GM21528 (cell line): ENCODE measurements at regions not wholly inside any gene's neighbourhood (a gene's known extent, or its start where the extent isn't known, plus 50 kb on each side); places are given as distances from the start of the nearest gene placed in this dataset.
"Not testable (repeated sequence)": the region's sequence is repeated elsewhere in the genome, so short reads cannot be mapped to it uniquely, and the experiment has no call there.

ENCODE experiments used
- ATAC-seq: cut with Tn5 transposase; IDR thresholded peaks from one replicate; pipeline ENCODE4 v1.9.1; 2021; ENCODE audit warnings: mild to moderate bottlenecking, moderate library complexity; ENCODE audit not compliant: unreplicated experiment, low FRiP score

DNA sequence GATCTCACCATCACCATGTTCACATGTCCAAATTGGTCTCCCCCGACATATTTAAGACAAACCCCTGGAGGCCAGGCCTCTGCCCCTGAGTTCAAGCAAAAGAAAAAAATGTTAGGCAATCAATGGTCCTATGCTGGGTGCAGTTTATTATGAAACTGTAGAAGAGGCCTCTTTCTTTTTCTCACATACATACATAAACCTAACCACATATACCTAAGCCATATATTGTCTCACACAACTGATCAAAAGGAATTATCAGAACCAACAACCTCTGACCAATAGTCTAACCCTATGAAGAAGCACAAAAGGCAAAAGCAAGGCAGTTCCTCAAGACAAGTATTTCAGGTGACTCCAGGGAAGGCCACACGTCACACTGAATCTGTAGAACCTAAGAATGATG lies 49.9 kb downstream of the ILRUN start:
- ATAC-seq = no peak

DNA sequence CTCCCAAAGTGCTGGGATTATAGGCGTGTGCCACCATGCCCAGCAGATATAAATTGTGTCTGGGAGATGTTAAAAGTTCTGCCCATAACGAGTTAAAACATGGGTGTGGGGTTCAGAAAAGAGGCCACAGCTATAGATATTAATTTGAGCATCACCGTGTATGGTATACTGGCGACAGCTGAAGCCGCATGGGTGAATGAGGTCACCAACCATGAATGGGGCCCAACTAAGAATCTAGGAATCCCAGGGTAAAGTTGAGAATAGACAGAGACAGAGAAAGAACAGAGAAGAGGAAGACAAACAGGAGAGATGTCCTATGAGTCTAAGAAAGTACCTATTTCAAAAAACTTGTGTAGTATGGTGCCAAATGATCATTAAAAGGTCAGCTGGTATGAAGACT lies 50.9 kb downstream of the ILRUN start:
- ATAC-seq = no peak

DNA sequence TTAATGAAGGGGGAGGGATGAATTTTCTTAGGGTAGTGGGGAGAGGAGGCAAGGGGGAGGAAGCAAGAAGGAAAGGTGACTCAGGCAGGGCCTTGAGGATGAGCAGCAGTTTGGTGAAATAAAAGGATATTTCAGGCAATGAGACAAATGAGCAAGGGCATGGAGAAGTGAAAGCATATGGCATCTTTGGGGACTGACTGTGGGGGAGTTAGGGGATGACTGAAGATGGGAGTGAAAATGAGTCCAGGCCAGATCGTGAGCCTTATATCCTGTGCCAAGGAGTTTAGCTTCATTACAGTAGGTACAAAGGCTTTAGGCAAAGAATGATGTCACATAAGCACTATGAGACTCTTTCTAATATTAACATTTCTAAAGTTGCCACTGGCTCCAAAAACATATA lies 51.9 kb downstream of the ILRUN start:
- no peak for ATAC-seq

DNA sequence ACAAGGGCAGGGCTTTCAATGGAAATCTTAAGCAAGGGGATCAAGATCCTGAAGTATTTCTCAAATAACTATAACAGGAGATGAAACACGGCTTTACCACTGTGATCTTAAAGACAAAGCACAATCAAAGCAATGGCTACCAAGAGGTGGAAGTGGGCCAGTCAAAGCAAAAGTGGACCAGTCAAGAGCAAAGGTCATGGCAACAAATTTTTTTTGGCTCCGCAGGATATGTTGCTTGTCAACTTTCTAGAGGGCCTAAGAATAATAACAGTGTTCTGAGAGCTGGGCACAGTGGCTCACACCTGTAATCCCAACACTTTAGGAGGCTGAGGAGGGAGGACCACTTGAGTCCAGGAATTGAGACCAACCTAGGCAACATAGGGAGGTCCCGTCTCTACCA lies 54.1 kb downstream of the ILRUN start:
- no peak for ATAC-seq

DNA sequence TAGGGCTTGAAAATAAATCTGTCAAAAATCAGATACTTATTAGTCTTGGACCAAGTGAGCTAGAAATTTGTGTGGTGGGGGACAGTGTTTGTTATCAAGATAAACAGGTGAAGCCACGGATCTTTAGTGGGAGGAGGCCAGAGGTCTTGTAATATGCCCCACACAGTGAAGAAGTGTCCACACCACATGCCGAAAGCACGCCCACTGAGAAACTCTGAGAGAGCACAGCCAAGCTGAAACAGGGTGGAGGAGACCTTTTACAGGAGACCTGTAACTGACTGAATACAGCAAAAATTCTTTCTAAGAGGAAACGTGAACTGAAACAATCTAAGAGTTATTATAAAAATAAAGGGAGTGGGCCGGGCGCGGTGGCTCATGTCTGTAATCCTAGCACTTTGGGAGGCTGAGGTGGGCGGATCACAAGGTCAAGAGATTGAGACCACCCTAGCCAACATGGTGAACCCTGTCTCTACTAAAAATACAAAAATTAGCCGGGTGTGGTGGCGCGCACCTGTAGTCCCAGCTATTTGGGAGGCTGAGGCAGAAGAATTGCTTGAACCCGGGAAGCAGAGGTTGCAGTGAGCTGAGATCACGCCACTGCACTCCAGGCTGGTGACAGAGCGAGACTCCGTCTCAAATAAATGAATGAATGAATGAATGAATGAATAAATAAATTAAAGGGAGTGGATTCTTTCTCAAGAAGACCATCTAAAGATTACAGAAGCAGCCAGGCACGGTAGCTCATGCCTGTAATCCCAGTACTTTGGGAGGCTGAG lies 56.3 kb downstream of the ILRUN start:
- not testable (repeated sequence) for ATAC-seq

DNA sequence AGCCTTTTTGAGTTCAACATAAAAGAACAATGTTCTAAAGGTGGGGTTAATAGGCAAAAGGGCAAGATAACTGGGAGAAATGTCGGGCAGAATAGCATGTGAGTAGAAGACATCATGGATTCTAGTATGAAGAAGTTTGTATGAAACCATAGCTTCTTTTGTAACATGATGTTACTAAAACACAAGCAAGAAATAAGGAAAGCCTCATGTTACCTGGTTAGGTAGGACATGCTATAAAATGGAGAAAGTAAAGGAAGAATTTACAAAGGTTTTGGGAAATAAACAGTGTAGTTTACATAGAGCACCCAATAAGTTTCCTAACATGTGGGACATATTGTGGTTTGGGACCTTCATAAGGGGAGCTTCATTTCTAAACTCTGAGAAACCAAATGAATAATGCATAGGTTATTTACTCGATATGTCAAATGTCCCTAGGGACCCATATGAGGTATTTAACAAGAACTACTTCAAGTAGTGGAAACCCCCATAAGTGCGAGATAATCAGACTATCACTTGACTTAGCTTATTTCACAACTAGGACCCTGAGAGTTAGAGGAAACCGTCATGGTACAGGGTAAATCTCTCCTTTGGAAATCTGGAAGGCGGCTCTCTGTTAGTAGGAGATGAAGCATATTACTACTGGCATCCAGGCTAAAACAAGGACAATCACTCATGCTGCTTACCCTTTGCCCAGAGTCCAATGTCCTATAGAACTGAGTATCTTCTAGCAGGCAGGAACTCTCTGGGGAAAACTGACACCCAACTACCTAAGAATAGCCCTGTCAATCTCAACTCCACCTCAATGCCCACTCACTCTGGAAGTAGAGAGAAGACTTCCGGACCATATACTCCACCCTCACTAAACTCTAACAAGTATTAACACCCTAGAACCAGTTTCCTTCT lies 57.5 kb downstream of the ILRUN start:
- ATAC-seq = peak; percentile 59

DNA sequence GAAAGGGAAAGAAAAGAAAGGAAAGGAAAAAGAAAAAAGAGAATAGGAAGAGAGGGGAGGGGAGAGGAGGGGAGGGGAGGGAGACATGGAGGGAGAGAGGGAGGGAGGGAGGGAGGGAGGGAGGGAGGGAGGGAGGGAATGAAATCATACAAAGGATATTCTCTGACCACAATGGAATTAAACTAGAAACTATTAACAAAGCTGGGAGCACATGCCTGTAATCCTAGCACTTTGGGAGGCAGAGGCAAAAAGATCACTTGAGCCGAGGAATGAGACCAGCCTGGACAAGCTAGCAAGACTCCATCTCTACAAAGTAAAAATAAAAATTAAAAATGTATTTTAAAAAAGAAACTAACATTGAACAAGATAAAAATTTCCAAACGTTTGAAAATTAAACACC lies 62.8 kb downstream of the ILRUN start:
- no peak for ATAC-seq

DNA sequence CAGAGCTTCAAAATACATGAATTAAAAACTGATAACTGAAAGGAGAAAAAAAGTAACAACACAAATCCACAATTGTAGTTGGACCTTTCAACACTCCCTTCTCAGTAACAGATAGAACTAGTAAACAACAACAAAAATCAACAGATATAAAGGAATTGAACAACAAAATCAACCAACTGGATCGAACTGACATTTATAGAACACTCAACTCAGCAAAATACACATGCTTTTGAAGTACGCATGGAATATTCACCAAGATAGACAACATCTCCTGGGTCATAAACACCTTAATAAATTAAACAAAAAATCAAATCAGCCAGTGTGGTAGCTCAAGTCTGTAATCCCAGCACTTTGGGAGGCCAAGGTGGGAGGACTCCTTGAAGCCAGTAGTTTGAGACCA lies 63.3 kb downstream of the ILRUN start:
- no peak for ATAC-seq

DNA sequence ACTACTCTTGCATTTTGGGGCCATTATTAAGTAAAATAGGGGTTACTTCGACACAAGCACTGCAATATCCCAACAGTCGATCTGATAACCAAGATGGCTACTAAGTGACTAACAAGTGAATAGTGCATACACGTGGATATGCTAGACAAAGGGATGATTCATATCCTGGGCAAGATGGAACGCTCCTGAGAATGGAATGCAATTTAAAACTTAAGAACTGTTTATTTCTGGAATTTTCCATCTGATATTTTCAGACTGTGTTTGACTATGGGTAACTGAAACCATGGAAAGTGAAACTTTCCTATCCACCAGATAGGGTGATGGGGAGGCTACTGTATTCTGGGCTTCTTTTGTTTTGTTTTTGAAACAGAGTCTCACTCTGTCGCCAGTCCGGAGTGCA lies 66.5 kb downstream of the ILRUN start:
- ATAC-seq = no peak

DNA sequence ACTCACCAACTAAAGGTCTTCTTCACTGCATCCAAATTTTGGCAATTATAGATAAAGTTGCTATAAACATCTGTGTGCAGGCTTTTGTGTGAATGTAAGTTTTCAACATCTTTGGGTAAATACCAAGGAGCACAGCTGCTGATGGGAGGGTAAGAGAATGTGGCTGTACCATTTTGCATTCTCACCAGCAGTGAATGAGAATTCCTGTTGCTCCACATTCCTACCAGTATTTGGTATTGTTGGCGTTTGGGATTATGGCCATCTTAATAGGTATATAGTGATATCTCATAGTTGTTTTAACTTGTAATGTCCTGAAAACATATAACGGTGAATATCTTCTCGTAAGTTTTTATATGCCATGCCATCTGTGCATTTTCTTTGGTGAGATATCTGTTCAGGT lies 69.3 kb downstream of the ILRUN start:
- ATAC-seq = no peak

DNA sequence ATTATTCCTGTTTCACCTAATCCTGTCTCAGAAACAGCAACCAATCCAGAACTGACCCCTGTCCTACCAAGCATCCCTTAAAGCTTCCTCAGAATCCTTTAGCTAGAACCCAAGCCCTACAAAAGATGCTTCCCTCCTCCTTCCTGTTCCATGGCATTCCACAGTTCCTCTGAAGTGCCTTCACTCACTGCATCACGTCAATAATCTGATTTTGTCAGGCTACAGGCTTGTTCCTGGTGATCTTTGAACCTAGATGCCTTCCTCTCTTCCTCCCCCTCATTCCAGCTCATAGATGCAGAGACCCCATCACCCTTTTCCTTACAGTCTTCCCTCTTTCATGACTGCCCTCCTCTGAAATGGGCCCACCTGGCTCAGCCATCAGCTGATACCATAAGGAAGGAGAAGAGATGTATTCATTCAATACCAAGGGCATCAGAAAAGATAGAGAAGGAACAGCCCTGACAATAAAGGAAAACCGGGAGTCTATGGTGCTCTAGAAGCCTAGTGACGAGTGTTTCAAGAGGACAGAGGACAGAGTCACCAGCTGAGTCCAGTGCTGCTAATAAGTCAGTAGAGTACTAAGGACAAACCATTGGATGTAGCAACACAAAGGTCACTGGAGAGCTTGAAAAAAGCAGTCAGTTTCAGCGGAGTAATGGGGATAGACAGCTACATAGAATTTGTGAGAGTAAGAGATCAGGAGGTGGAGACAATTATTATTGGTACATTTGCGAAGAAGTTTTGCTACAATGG lies 62.5 kb upstream of the SPDEF start:
- ATAC-seq = no peak

DNA sequence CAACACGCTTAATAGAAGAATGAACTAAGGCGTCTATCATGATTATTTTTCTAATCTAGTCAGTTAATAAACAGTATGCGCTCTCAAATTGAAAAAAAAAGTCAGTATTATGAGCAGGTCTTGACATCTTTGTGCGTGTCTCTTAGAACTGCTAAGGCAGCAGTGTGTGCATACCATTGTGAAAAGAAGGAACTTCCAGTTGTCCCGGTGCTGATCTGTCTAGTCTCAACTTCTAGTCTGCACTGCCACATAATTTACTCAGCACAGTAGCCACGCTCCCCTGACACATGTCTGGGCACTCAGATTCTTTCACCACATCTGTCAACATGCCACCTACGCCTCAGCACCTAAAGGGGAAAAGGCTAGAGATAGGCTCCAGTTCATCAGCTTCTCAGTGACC lies 61.1 kb upstream of the SPDEF start:
- ATAC-seq = no peak

DNA sequence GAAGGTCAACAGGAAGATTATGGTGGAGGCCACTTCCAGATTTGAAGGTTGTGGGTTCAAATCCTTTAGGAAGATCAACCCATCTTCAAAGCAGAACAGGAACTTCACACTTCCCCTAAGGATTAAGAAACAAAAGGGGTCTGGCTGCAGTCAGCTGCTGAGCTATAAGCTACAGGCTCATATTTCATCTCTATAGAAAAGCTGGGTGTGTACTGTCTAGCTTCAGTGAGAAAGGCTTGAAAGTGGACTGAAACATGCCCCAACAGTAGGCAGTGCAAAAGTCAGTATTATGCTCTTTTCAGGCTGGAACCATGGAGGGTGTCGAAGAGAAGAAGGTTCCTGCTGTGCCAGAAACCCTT lies 60.1 kb upstream of the SPDEF start:
- ATAC-seq = no peak

DNA sequence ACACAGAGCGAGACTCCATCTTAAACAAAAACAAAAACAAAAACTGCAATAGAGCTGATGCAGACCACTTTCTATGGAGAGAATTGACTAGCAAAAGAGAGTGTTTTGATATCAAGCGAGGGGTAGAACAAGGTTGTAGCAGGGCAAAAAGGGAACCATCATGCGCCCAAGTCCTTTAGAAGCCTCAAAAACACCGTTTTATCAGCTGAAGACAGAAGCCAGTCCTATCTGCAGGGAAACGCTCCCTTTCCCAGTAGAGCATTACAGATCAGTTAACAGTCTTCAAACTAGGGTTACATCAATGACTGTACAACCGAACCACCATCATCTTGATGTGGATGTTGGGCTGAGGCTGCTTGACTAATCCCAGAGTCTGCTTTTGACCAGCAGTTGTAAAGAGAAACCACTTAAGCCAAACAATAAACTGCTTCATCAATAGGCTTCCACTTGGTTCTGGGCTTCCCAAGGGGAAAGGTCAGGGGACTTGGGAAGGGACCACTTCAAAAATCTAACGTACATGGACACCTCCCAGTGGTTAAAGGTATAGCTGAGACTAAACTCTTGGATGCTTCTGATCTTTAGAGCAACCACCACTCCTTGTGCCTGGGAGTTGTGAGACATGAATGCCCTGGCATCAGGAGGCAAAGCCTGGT lies 59.6 kb upstream of the SPDEF start:
- ATAC-seq = no peak

DNA sequence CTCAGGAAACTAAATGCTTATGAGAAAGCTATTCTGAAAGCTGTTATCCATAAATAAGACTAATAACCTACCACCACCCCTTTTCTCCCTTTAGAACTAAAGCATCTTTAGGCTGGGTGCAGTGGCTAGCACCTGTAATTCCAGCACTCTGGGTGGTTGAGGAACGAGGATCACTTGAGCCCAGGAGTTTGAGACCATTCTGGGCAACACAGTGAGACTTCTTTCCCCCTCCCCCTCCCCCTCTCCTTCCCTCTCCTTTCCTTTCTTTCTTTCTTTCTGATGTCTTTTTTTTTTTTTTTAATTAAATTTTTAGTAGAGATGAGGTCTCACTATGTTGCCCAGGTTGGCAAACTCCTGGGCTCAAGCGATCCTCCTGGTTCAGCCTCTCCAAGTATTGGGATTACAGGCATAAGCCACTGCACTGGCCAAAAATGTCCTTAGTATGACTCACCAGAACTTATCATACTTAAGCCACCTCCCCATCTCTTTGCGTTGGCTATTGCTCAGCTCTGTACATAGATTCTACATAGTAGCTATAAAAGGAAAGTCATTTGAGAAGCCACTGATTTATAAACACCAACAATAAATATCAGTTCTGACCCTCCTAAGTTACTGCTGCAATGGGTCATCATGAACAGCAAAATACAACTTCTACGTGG lies 54.8 kb upstream of the SPDEF start:
- no peak for ATAC-seq

DNA sequence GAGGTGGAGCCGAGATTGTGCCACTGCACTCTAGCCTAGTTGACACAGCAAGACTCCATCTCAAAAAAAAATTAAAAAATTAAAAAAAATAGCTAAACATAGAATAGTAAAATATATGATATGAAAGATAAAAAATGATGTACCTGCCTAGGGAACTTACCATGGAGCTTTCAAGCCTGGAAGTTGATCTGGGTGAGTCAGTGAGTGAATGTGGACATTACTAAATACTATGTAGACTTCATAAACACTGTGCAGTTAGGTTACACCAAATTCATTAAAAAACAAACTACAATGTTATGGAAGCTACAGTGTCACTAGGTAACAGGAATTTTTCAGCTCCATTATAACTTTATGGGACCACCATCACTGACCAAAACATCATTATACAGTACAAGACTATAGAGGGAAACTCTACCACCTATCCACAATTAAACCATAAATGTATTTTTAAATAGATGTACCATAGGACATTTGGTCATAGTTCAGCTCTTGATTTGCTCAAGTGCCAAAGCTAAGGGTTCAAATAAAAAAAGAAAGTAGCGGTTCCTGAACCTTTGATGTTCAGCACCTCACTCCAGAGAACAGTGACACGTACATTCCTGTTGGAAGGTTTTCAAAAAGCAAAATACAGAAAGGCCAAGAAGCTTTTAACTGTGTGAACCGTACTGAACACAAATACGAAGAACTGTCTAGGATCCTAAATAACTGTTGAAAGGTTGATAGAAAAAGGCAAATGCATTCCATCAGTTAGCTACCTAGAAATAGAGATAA lies 52.4 kb upstream of the SPDEF start:
- ATAC-seq = no peak

DNA sequence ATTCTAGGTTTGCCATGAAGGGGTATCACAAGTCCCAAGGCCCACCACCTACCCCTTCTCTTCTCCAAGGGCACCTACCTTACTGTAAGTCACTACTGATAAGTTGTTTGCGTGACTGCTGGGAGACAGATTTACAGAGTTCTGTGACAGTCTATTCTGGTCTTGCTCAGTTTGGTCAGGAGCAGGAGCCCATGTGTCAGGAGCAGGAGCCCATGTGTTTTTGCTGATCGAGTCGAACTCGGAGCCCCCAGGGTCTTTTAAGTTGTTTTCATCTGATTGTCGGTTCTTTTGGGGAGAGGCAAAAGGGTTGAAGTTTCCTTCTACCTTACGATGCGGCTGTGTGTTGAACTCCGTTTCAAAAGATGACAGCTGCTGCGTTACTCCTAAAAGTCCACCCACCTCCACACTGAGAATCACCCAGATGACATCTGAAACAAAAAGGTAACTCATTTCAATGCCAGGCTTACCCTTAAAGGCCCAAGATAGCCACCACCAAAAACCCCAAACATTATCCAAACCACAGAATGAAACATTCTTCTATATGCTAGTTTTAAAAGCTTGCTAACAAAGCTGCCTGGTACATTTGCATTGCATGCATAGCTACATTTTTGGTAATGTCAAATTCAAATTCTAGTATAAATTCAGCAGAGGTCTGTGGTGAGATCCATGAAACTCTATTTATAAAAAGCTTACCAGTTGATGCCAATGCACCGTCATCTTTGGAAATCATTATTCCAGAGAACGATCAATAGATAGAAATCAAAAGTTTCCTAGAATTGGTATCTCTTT lies 50.5 kb upstream of the SPDEF start:
- no peak for ATAC-seq
